T-helper 2 cell treated with Interferon-gamma antibody and Interleukin-4, amounts not matched to agents 5 μg/mL and 100 μg/mL, for 36 hours (primary cell): ENCODE measurements at regions not wholly inside any gene's neighbourhood (a gene's known extent, or its start where the extent isn't known, plus 50 kb on each side); places are given as distances from the start of the nearest gene placed in this dataset.

Experiments
- DNase-seq: peaks from one replicate; pipeline ENCODE4 v3.0.0; 2021; ENCODE audit warnings: low spot score
- H3K27ac Mint-ChIP-seq: one replicate; pipeline ENCODE4 v1.8.0; 2021; ENCODE audit warnings: mild to moderate bottlenecking, mixed read lengths
- H3K27me3 Mint-ChIP-seq: one replicate; pipeline ENCODE4 v1.8.0; 2021; ENCODE audit warnings: low read depth, mixed read lengths
- H3K36me3 Mint-ChIP-seq: one replicate; pipeline ENCODE4 v1.8.0; 2021; ENCODE audit warnings: low read depth, mixed read lengths
- H3K4me1 Mint-ChIP-seq: one replicate; pipeline ENCODE4 v1.8.0; 2021; ENCODE audit warnings: low read depth, mixed read lengths
- H3K4me3 Mint-ChIP-seq: one replicate; pipeline ENCODE4 v1.8.0; 2022; ENCODE audit warnings: mild to moderate bottlenecking, moderate library complexity, mixed read lengths
- H3K9me3 Mint-ChIP-seq: one replicate; pipeline ENCODE4 v1.8.0; 2021; ENCODE audit warnings: mixed read lengths

DNA sequence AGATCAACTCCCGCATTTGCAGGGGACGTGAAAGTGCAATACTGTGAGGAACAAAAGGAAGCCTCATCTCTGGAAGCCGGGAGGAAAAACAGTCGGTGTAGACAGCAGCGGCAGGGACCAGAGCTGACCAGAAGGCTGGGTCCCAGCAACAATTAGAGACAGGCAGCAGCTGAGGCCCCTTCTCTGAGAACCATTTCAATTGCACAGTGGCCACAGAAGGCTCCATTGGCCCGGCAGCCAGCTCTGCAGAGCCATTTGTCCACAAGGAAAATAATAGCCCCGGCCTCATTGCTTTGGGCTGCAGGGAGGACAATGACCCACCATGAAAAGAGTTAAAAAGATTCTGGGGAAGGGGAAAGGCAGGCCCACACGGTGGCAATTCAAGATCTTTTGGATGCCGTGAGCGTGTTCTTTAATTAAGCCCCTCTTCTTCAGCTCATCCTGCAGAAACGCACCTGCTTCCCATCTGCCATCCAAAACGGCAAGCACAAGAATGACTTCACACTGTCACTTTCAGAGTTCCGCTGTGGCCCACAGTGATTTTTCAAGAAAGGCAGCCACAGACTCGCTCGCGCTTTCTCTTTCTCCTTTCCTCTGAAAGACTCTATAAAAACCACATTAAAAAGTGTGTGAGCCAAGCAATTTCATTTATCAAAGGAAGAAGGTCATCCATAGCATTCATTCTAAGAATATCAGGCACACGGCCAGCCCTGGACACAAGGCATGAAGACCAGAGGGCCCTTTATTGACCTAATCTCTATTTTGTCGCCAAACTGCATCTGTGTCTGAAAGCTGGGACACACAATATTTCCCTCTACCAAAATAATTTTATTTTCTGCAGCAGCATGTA lies 293.6 kb downstream of the SOX11 start:
- H3K9me3 Mint-ChIP-seq, result no peaks in the 10 kb centered on the region
- H3K4me3 Mint-ChIP-seq, result no peak overlapping the region
- no peaks in the 10 kb centered on the region for H3K36me3 Mint-ChIP-seq

DNA sequence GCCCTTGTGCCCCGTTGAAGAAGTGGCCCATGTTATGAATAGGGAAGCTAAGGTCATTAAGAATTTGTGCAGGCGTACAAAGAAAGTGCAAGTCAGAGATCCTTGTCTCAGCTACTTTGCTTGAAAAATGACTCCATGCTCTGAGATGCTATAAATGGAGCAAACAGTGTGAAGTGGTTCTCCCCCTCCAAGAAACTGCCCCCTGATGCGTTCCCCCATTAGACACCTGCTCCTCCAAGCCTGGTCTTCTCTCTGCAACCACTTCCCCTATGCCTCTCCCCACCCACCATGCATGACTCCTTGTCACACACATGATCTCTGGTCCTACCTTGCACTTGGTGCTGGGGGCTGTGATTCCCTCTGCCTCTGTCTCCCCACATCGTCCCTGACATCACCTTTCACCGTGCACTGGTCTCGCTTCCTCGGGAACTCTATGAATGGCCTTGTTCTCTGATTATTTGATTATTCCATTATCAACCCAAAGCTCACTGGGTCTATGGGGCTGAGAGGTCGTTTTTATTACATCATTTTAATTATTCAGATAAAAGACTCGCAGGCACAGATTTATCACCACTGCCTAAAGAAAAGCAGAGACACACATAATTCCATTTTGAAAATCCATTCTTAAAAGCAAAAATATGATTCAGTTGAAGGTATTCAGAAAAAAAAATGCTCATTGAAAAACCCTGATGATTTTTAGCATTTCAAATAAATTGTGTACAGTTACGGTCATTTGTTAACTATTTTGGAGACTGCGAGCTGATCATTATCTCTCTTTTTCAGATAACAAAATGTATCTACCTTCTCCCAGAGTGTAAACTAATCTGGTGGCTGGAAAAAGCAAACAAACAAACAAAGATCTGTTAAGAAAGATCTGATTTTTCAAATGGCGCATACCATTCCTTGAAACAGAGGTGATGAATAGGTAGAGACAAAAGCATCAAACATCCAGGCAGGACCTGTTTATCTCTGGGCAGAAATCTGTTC lies 294.9 kb downstream of the SOX11 start:
- no peaks in the 10 kb centered on the region for H3K27me3 Mint-ChIP-seq
- H3K27ac Mint-ChIP-seq, result no peak overlapping the region
- H3K4me3 Mint-ChIP-seq, result no peak overlapping the region

More for the DNA sequence above, 293.6 kb downstream of the SOX11 start:
- Mint-ChIP-seq H3K27me3 (no peaks in the 10 kb centered on the region), H3K4me1 (no peaks in the 10 kb centered on the region), H3K27ac (no peak overlapping the region)
- no peak for DNase-seq

DNA sequence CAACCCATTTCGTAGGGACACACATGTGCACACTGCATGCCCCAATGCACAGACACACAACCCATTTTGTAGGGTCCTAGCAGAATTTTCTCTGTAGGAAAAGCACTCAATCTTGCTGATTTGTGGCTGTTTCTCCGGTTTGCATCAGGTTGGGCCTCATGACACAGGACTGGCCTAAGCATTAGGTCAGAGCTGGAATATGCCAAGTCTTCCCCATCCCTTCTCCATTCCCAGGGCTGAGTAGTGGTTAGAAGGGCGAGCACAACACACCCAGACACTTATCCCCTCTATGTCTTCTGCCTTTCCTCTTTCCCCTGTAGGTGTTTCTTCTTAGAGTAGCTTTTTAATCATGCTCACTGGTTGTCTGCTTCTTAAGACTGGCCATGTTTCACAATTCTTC lies 295.9 kb downstream of the SOX11 start:
- H3K4me3 Mint-ChIP-seq, result no peak overlapping the region
- no peaks in the 10 kb centered on the region for H3K36me3 Mint-ChIP-seq
- H3K4me1 Mint-ChIP-seq, result no peaks in the 10 kb centered on the region
- H3K27ac Mint-ChIP-seq, result no peak overlapping the region
- no peaks in the 10 kb centered on the region for H3K27me3 Mint-ChIP-seq
- no peaks in the 10 kb centered on the region for H3K9me3 Mint-ChIP-seq
- no peak for DNase-seq

More for the DNA sequence above, 294.9 kb downstream of the SOX11 start:
- no peak for DNase-seq
- H3K36me3 Mint-ChIP-seq, result no peaks in the 10 kb centered on the region
- no peaks in the 10 kb centered on the region for H3K9me3 Mint-ChIP-seq
- no peaks in the 10 kb centered on the region for H3K4me1 Mint-ChIP-seq

DNA sequence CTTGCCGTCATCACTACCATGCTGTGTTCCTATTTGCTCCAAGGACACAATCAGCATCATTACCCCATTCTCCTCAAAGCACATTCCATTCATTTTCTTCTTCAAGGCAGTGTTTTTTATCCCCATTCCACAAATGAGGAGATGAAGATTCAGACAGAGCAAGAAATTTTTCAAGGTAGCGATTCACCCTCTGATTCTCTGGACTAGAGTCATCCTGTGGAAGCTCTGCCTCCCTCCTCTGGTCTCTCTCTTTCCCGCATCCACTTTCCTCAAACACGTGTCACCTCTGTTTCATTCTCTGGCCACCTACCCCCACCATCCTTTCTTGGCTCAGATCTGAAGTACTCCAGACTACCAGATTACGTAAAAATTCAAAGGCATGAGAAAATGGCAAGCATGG lies 297.9 kb downstream of the SOX11 start:
- Mint-ChIP-seq H3K27ac (no peak overlapping the region), H3K27me3 (no peaks in the 10 kb centered on the region), H3K4me1 (no peaks in the 10 kb centered on the region), H3K36me3 (no peaks in the 10 kb centered on the region), H3K9me3 (no peaks in the 10 kb centered on the region), H3K4me3 (no peak overlapping the region)
- no peak for DNase-seq

DNA sequence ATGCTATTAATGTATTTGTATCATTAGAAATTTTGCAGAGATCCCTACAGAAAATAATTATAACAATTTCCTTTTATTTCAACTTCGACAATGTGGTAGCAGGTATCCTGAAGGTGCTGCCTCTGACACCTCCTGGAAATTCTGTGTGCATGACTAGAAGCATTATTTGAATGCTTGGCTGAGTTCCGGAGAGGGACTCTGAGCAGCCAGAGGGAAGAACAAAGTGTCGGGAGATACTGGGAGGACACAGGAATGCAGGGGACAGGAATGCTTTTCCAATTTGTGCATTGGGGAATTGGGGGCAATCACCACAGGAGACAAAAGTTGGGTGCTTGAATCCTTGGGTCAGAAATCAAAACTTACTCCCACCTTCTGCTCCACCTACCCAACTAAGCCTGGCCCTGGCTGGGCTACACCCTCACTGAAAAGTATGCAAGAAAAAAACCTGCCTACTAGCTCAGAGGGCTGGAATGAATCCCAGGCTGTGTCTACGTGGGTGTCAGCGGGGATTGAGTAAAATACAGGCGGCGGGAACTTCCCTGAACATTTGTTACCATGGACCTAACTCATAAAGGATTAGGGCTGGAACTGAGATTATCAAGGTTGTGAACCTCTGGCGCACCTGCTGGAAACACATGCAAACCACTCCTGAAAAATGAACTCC lies 299.3 kb downstream of the SOX11 start:
- Mint-ChIP-seq H3K4me3 (no peak overlapping the region), H3K4me1 (no peaks in the 10 kb centered on the region), H3K27ac (no peak overlapping the region), H3K27me3 (no peaks in the 10 kb centered on the region), H3K36me3 (no peaks in the 10 kb centered on the region), H3K9me3 (no peaks in the 10 kb centered on the region)
- DNase-seq, result no peak

DNA sequence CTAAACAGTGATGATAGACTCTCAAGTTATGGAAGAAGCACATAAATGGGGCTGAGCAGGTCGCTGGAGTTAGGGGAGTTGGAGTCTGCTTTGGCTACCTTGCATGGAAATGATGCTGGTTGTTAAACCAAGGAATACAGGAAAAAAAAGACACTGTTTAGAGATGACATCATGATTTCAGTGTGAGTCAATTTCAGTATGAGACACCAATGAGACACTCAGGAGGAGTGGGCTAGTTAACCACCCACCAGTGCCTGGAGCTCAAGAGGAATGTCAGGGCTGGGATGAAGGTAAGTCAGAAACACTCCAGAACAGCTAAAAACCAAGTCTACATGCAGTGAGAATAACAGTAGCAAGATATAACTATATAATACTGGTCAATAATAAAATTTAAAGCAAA lies 303.6 kb downstream of the SOX11 start:
- H3K27me3 Mint-ChIP-seq, result no peaks in the 10 kb centered on the region
- DNase-seq, result no peak
- H3K4me1 Mint-ChIP-seq, result no peaks in the 10 kb centered on the region
- H3K27ac Mint-ChIP-seq, result no peak overlapping the region
- H3K4me3 Mint-ChIP-seq, result no peak overlapping the region
- H3K36me3 Mint-ChIP-seq, result no peaks in the 10 kb centered on the region
- no peaks in the 10 kb centered on the region for H3K9me3 Mint-ChIP-seq

DNA sequence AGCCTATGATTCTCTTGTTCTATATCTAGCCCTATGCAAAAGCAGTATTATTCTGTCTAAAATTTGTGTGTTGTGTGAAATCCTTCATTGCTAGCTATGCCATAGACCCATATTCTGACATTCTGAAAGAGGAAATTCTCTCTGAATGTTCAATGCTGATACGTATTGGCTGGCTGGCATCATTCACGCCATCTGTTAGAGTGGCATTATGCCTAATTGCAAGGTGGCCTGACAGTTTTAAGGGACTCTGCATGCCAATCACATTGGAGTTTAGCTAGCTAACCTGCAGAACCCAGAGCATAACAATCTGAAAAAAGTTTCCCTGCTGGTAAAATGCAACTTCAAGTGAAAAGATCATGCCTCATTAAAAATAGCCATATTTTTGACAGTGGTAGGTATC lies 316.0 kb downstream of the SOX11 start:
- no peak overlapping the region for H3K4me3 Mint-ChIP-seq
- H3K4me1 Mint-ChIP-seq, result no peaks in the 10 kb centered on the region
- no peak overlapping the region for H3K27ac Mint-ChIP-seq
- no peak for DNase-seq
- H3K9me3 Mint-ChIP-seq, result no peaks in the 10 kb centered on the region
- H3K36me3 Mint-ChIP-seq, result no peaks in the 10 kb centered on the region
- no peaks in the 10 kb centered on the region for H3K27me3 Mint-ChIP-seq

DNA sequence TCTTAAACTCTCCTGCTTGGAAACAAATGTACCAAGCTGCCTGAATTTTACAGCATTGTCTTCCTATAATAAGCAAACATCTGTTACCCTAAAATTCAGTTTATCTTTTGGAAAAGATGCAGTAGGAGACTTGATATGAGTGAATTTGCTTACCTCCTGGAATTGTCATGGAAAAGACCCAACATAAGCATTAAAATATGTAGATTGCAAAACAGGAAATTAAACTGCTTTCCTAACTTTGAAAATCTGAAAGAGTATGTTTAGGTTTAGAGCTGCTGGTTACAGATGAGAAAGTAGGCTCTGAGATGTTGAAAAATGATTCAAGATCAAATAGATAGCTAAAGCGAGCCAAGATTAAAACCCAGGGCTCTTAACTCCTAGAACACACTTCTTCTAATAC lies 316.5 kb downstream of the SOX11 start:
- H3K36me3 Mint-ChIP-seq, result no peaks in the 10 kb centered on the region

DNA sequence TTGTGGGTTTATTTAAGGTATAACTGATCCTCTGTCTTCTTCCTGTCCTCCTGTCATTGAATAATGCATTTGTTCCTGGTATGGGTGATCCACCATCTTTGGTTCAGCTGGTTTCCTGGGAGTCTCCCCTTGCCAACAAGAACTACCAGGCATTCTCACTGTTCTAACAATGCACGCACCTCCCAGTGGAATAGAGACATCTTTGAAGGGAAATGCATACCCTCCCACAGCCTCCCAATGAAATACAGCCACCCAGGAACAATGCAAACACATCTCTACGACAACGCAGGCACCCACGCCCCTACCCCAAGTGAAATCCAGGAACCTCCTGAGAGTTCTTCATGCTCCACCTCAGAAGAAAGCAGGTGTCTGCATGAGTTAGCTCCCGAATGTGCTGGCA lies 318.0 kb downstream of the SOX11 start:
- Mint-ChIP-seq H3K9me3 (no peaks in the 10 kb centered on the region), H3K27ac (no peak overlapping the region)

More for the DNA sequence above, 316.5 kb downstream of the SOX11 start:
- no peak overlapping the region for H3K27ac Mint-ChIP-seq
- H3K4me3 Mint-ChIP-seq, result no peak overlapping the region
- H3K9me3 Mint-ChIP-seq, result no peaks in the 10 kb centered on the region
- DNase-seq, result no peak
- no peaks in the 10 kb centered on the region for H3K27me3 Mint-ChIP-seq
- no peaks in the 10 kb centered on the region for H3K4me1 Mint-ChIP-seq

DNA sequence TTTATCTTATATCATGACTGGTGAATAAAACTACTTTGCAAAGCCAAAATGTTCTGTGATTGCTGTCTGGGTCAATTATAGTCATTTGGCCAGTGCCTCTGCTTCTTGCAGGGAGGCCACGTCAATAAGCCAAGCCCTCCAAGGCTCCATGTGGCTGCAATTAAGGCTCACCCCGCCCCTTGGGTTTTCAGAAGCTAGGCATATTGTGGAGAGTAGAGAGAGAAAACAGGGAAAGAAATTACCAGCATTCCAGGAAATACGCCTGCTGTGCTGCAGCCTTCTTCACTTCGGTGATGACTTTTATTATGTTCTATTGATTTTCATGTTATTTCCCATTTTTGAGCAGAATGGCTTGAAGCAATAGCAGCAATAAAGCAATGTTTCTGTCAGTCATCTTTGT lies 319.7 kb downstream of the SOX11 start:
- H3K9me3 Mint-ChIP-seq, result no peaks in the 10 kb centered on the region
- no peaks in the 10 kb centered on the region for H3K4me1 Mint-ChIP-seq
- H3K36me3 Mint-ChIP-seq, result no peaks in the 10 kb centered on the region
- H3K27ac Mint-ChIP-seq, result no peak overlapping the region
- no peaks in the 10 kb centered on the region for H3K27me3 Mint-ChIP-seq
- no peak overlapping the region for H3K4me3 Mint-ChIP-seq
- no peak for DNase-seq

More for the DNA sequence above, 318.0 kb downstream of the SOX11 start:
- Mint-ChIP-seq H3K4me1 (no peaks in the 10 kb centered on the region), H3K27me3 (no peaks in the 10 kb centered on the region), H3K36me3 (no peaks in the 10 kb centered on the region), H3K4me3 (no peak overlapping the region)
- no peak for DNase-seq

DNA sequence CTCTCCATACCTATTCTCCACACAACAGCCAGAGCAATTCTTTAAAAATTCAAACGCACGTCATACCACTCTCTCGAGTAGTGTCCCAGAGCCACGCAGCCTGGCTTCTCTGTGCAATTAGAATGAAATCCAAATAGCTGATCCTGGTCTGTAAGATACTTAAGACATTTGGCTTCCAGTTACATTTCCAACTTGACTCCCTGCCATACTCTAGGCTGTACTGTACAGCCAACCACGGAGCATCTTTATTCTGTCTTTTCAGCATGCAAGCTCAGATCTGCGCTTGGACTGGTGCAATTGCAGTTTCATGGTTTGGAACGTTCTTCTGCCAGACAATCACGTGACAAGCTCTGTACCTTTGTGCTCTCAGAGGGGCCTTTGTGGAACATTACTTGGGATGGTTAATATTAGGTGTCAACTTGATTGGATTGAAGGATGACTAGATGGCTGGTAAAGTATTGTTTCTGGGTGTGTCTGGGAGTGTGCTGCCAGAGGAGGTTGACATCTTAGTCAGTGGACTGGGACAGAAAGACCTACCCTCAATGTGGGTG lies 325.6 kb downstream of the SOX11 start:
- Mint-ChIP-seq H3K27ac (no peak overlapping the region), H3K36me3 (no peaks in the 10 kb centered on the region), H3K4me1 (no peaks in the 10 kb centered on the region), H3K4me3 (no peak overlapping the region), H3K9me3 (no peaks in the 10 kb centered on the region), H3K27me3 (no peaks in the 10 kb centered on the region)
- no peak for DNase-seq

DNA sequence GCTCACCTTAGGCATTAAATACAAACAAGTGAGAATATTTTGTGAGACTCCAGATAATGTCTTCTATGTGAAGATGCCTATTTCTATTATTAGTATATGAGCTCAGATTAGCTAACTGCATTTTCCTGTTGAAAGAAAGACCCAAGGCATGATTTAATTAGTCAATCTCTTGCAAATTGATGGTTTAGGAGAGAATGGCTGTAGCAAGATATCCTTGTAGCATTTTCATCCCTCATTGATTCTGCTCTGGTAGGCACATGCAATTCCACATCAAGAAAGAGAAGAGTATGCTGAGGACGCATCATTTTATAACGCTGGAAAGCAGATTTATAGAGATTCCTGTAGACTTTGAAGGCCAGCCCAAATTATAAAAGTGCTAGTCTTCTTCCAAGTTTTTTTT lies 332.0 kb downstream of the SOX11 start:
- Mint-ChIP-seq H3K36me3 (no peaks in the 10 kb centered on the region), H3K9me3 (no peaks in the 10 kb centered on the region), H3K27me3 (no peaks in the 10 kb centered on the region), H3K4me1 (no peaks in the 10 kb centered on the region), H3K27ac (no peak overlapping the region), H3K4me3 (no peak overlapping the region)
- DNase-seq, result no peak

DNA sequence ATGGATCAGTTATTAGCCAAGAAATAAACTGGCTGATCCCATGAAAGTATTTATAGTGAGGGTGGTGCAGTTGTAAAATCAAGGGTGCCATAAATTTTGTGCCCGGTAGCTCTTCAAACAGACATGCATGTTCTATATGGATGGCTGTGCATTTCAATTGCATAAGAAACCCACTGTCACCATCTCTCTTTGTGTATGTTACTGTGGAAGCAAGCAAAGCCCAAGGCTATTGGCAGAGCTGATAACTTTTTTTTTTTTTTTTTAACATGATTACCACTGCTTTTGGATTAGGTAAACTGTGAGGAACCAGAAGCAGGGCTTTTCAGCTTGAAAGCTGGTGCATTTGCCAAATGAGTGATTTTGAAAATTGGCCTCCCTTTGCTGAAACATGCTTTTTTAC lies 332.6 kb downstream of the SOX11 start:
- no peaks in the 10 kb centered on the region for H3K9me3 Mint-ChIP-seq
- H3K27me3 Mint-ChIP-seq, result no peaks in the 10 kb centered on the region
- H3K4me1 Mint-ChIP-seq, result no peaks in the 10 kb centered on the region
- no peak for DNase-seq
- H3K4me3 Mint-ChIP-seq, result no peak overlapping the region
- no peaks in the 10 kb centered on the region for H3K36me3 Mint-ChIP-seq
- no peak overlapping the region for H3K27ac Mint-ChIP-seq
